HCT116 (cell line): ENCODE measurements at regions not wholly inside any gene's neighbourhood (a gene's known extent, or its start where the extent isn't known, plus 50 kb on each side); places are given as distances from the start of the nearest gene placed in this dataset.

ENCODE experiments used
- ATAC-seq: fragments of 200-7000 bp; cut with Tn5 transposase; 2 replicates; pipeline ENCODE4 v1.9.1; 2020; ENCODE audit warnings: mild to moderate bottlenecking, moderate library complexity
- BruUV-seq: library from RNA; stranded (reverse); fragments of 400-500 nt; replicated peaks from 2 replicates; lab custom pipeline; 2021; lab: Mats Ljungman, UMichigan
- CTCF ChIA-PET: fragments of 300-600 bp; sonication (Branson Sonifier 250); formaldehyde crosslinking; loops from one replicate; lab custom pipeline; 2021; ENCODE audit warnings: antibody characterized with exemption; lab: Charles Lee
- POLR2A ChIA-PET: fragments of 300-600, 350-600 bp; sonication (Branson Sonifier 250); formaldehyde crosslinking; loops from one replicate; lab custom pipeline; 2021; ENCODE audit warnings: antibody characterized with exemption; lab: Charles Lee
- RAD21 ChIA-PET, 2 experiments: fragments of 300-600 bp; sonication (Branson Sonifier 250); formaldehyde crosslinking; loops; one replicate each; lab custom pipeline; 2023; ENCODE audit warnings: low total read pairs in 2 of 2; ENCODE audit not compliant: uncharacterized antibody in 2 of 2, unreplicated experiment in 2 of 2, low non-redundant PET in 1 of 2; lab: Charles Lee
- DNase-seq: peaks from one replicate; pipeline ENCODE4 v3.0.0-alpha.2; 2010; ENCODE audit warnings: low read depth, low spot score
- H2AFZ ChIP-seq: fragments of 200-600 bp; shearing (Covaris generic), sonication (generic); 2 replicates; pipeline ENCODE4 v1.6.1; 2017; ENCODE audit warnings: low read depth, mixed run types, mixed read lengths, antibody characterized with exemption, low read length; ENCODE audit not compliant: poor library complexity, severe bottlenecking
- H3K27ac ChIP-seq: 2 replicates; pipeline ENCODE4 v1.5.1; 2012; ENCODE audit warnings: low read depth, low read length
- H3K27me3 ChIP-seq: fragments of 200-600 bp; sonication (generic); 2 replicates; pipeline ENCODE4 v1.6.1; 2016; ENCODE audit warnings: mixed run types, low read length, mixed read lengths; ENCODE audit not compliant: insufficient read depth
- H3K36me3 ChIP-seq, 2 experiments: fragments of 200-500 bp in 1 of 2; fragments of 200-600 bp in 1 of 2; sonication (Bioruptor generic) in 1 of 2; sonication (generic) in 1 of 2; 2 replicates each; pipeline versions ENCODE4 v1.5.1 to v1.6.1; 2014 to 2016; ENCODE audit warnings: low read length in 2 of 2, inconsistent platforms in 1 of 2, mixed read lengths in 1 of 2, mixed run types in 1 of 2; ENCODE audit not compliant: insufficient read depth in 2 of 2, control insufficient read depth in 1 of 2
- H3K4me1 ChIP-seq, 2 experiments: fragments of 200-600 bp in 1 of 2; sonication (generic) in 1 of 2; 2 replicates each; pipeline versions ENCODE4 v1.5.1 to v1.6.1; 2012 to 2017; ENCODE audit warnings: low read length in 2 of 2, inconsistent platforms in 1 of 2, mild to moderate bottlenecking in 1 of 2, mixed read lengths in 1 of 2, mixed run types in 1 of 2, moderate library complexity in 1 of 2; ENCODE audit not compliant: insufficient read depth in 2 of 2, control insufficient read depth in 1 of 2
- H3K4me2 ChIP-seq: fragments of 200-600 bp; sonication (generic); 2 replicates; pipeline ENCODE4 v1.6.1; 2017; ENCODE audit warnings: mixed run types, low read length, mixed read lengths
- H3K4me3 ChIP-seq, 2 experiments: fragments of 200-600 bp in 1 of 2; sonication (generic) in 1 of 2; replicated peaks in 1 of 2; 2 replicates each; pipeline ENCODE4 v1.5.1; 2011 to 2016; ENCODE audit warnings: low read length in 2 of 2, control low read depth in 1 of 2, low read depth in 1 of 2, mild to moderate bottlenecking in 1 of 2, mixed read lengths in 1 of 2, mixed run types in 1 of 2
- H3K79me2 ChIP-seq: fragments of 200-600 bp; sonication (generic); 2 replicates; pipeline ENCODE4 v1.6.1; 2017; ENCODE audit warnings: mild to moderate bottlenecking, mixed run types, low read length, moderate library complexity, mixed read lengths; ENCODE audit not compliant: insufficient read depth
- H3K9ac ChIP-seq: fragments of 200-600 bp; sonication (generic); 2 replicates; pipeline ENCODE4 v1.6.1; 2016; ENCODE audit warnings: low read length, mixed read lengths
- H3K9me2 ChIP-seq: fragments of 200-600 bp; sonication (generic), shearing (Covaris generic); 2 replicates; pipeline ENCODE4 v1.6.1; 2017; ENCODE audit warnings: mixed run types, mild to moderate bottlenecking, moderate library complexity; ENCODE audit not compliant: insufficient read depth
- H3K9me3 ChIP-seq, 2 experiments: fragments of 200-500 bp in 1 of 2; fragments of 200-600 bp in 1 of 2; sonication (Bioruptor generic) in 1 of 2; sonication (generic) in 1 of 2; 2 replicates each; pipeline ENCODE4 v1.6.1; 2014 to 2017; ENCODE audit warnings: low read length in 2 of 2, mixed read lengths in 2 of 2, inconsistent platforms in 1 of 2, low read depth in 1 of 2, mild to moderate bottlenecking in 1 of 2, mixed run types in 1 of 2, moderate library complexity in 1 of 2; ENCODE audit not compliant: control insufficient read depth in 1 of 2, insufficient read depth in 1 of 2
- H4K20me1 ChIP-seq: fragments of 200-600 bp; sonication (generic), shearing (Covaris generic); 2 replicates; pipeline ENCODE4 v1.6.1; 2017; ENCODE audit warnings: mixed run types, mild to moderate bottlenecking, moderate library complexity; ENCODE audit not compliant: insufficient read depth
- ATF3 ChIP-seq: IDR thresholded peaks from 2 replicates; pipeline ENCODE4 v1.6.1; 2012
- CBX3 ChIP-seq: IDR thresholded peaks from 2 replicates; pipeline ENCODE4 v1.6.1; 2012; ENCODE audit warnings: low read depth
- EGR1 ChIP-seq: IDR thresholded peaks from 2 replicates; pipeline ENCODE4 v1.6.1; 2012; ENCODE audit warnings: low read depth
- FOSL1 ChIP-seq: IDR thresholded peaks from 2 replicates; pipeline ENCODE4 v1.6.1; 2012; ENCODE audit warnings: low read depth
- MAX ChIP-seq: IDR thresholded peaks from 2 replicates; pipeline ENCODE4 v1.6.1; 2012
- POLR2A ChIP-seq: IDR thresholded peaks from 2 replicates; pipeline ENCODE4 v1.7.0; 2011; ENCODE audit warnings: borderline replicate concordance; ENCODE audit not compliant: insufficient read depth, insufficient read length; ENCODE audit errors: extremely low read depth
- RAD21 ChIP-seq: IDR thresholded peaks from 2 replicates; pipeline ENCODE4 v1.6.1; 2012; ENCODE audit warnings: low read depth, mild to moderate bottlenecking
- SIN3A ChIP-seq: IDR thresholded peaks from 2 replicates; pipeline ENCODE4 v1.6.1; 2012; ENCODE audit warnings: low read depth
- TCF7L2 ChIP-seq: IDR thresholded peaks from 2 replicates; pipeline ENCODE4 v1.7.0; 2011; ENCODE audit warnings: borderline replicate concordance, inconsistent platforms; ENCODE audit not compliant: insufficient read depth, insufficient read length; ENCODE audit errors: extremely low read depth
- YY1 ChIP-seq: IDR thresholded peaks from 2 replicates; pipeline ENCODE4 v1.6.1; 2011; ENCODE audit warnings: low read length, low read depth, moderate library complexity, mild to moderate bottlenecking; ENCODE audit not compliant: insufficient replicate concordance; ENCODE audit errors: extremely low read depth
- ZBTB33 ChIP-seq: IDR thresholded peaks from 2 replicates; pipeline ENCODE4 v1.6.1; 2011; ENCODE audit warnings: mild to moderate bottlenecking, low read length, moderate library complexity; ENCODE audit not compliant: insufficient replicate concordance; ENCODE audit errors: extremely low read depth
- ZNF274 ChIP-seq: fragments of 200-500 bp; sonication (Bioruptor generic); IDR thresholded peaks from 2 replicates; pipeline ENCODE4 v1.6.1; 2014; ENCODE audit warnings: mild to moderate bottlenecking, low read depth, low read length, inconsistent platforms
- intact Hi-C: fragments of 100-400 bp; cut with micrococcal nuclease; formaldehyde crosslinking; loops from 2 replicates; pipeline ENCODE4 v1.10.0; 2022

DNA sequence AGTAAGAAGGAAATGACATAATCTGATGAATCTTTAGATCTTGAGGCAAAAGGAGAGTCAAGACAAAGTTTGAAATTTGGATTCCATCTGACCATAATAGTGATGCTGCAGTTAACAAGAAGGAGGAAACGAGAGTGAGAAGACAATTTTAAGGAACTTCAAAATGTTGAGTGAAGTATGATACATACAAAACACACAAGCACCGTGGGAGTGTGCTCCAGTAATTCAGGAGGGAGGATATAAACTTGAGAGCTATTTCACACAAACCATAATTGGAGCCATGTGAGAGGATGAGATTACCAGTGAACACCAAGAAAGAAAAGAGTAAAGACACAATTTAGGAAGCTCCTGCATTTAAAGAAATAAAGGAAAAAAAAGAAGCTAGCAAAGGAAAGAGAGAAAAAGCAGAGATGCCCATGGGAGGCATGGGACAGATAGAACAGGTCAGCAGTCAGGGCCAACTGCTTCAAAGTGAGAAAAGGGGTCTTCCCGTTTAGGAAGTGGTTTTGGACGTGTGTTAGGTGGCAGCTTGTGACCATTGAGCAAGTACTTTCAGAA lies 150.7 kb upstream of the SLC7A11 start:
- ChIA-PET CTCF (no interaction called here), RAD21 (no interaction called here), POLR2A (no interaction called here)
- H3K4me1 ChIP-seq, result peaks cover 0 to 3% of the 10 kb centered on the region in 2 experiments; a peak in 1 of 4 replicates
- no TSS peak for BruUV-seq
- no peak overlapping the region for H3K9ac ChIP-seq
- H3K4me2 ChIP-seq, result no peak overlapping the region
- H3K27ac ChIP-seq, result no peak overlapping the region
- H3K27me3 ChIP-seq, result no peaks in the 10 kb centered on the region
- no peaks in the 10 kb centered on the region for H3K9me2 ChIP-seq
- intact Hi-C loops, result no loop called here
- no peaks in the 10 kb centered on the region for H3K79me2 ChIP-seq
- ATAC-seq (no peak), DNase-seq (no peak)
- no peak for TF ChIP-seq POLR2A
- TF ChIP-seq ZBTB33, result no peak
- no peak for TF ChIP-seq YY1
- no peak for TF ChIP-seq ATF3
- no peak for TF ChIP-seq CBX3
- TF ChIP-seq SIN3A, result no peak
- no peak for TF ChIP-seq TCF7L2
- TF ChIP-seq FOSL1, result no peak
- no peak for TF ChIP-seq ZNF274
- TF ChIP-seq RAD21, result no peak
- no peak for TF ChIP-seq EGR1
- no peak for TF ChIP-seq MAX
- no peaks in the 10 kb centered on the region for H3K36me3 ChIP-seq
- no peaks in the 10 kb centered on the region for H3K9me3 ChIP-seq
- no peak overlapping the region for H2AFZ ChIP-seq
- H4K20me1 ChIP-seq, result no peaks in the 10 kb centered on the region
- no peak overlapping the region for H3K4me3 ChIP-seq
